Parathyroid adenoma (tissue), 2 donors: ENCODE measurements at regions not wholly inside any gene's neighbourhood (a gene's known extent, or its start where the extent isn't known, plus 50 kb on each side); places are given as distances from the start of the nearest gene placed in this dataset.
"Not testable (repeated sequence)": the region's sequence is repeated elsewhere in the genome, so short reads cannot be mapped to it uniquely, and the experiment has no call there.

Experiments used
- H2AFZ ChIP-seq: fragments of 300-600 bp; sonication (generic); one replicate; pipeline ENCODE4 v1.7.0; 2017; ENCODE audit warnings: antibody characterized with exemption, mild to moderate bottlenecking
- H3K27ac ChIP-seq: fragments of 300-600 bp; sonication (generic); one replicate; pipeline ENCODE4 v1.7.0; 2017
- H3K27me3 ChIP-seq: fragments of 300-600 bp; sonication (generic); one replicate; pipeline ENCODE4 v1.7.0; 2017; ENCODE audit warnings: low read length; ENCODE audit not compliant: control insufficient read depth, insufficient read depth
- H3K36me3 ChIP-seq: fragments of 300-600 bp; sonication (generic); one replicate; pipeline ENCODE4 v1.7.0; 2017; ENCODE audit warnings: low read length; ENCODE audit not compliant: control insufficient read depth, insufficient read depth
- H3K4me1 ChIP-seq: fragments of 300-600 bp; sonication (generic); one replicate; pipeline ENCODE4 v1.7.0; 2017; ENCODE audit warnings: control low read depth
- H3K4me2 ChIP-seq: fragments of 300-600 bp; sonication (generic); one replicate; pipeline ENCODE4 v1.7.0; 2017; ENCODE audit warnings: low read length
- H3K4me3 ChIP-seq: fragments of 300-600 bp; sonication (generic); one replicate; pipeline ENCODE4 v1.7.0; 2017; ENCODE audit warnings: low read depth, low read length
- H3K79me2 ChIP-seq: fragments of 300-600 bp; sonication (generic); one replicate; pipeline ENCODE4 v1.7.0; 2017; ENCODE audit warnings: control low read depth
- H3K9ac ChIP-seq: fragments of 300-600 bp; sonication (generic); one replicate; pipeline ENCODE4 v1.7.0; 2017; ENCODE audit warnings: mild to moderate bottlenecking
- H3K9me3 ChIP-seq: fragments of 300-600 bp; sonication (generic); one replicate; pipeline ENCODE4 v1.7.0; 2017; ENCODE audit warnings: low read length; ENCODE audit not compliant: control insufficient read depth
- TF ChIP-seq, protein P1 (sequence below): fragments of 300-600 bp; sonication (generic); IDR thresholded peaks from one replicate; pipeline ENCODE4 v1.7.0; 2017; ENCODE audit warnings: antibody characterized with exemption, mild to moderate bottlenecking
- donor health status: primary hyperparathyroidism.

DNA sequence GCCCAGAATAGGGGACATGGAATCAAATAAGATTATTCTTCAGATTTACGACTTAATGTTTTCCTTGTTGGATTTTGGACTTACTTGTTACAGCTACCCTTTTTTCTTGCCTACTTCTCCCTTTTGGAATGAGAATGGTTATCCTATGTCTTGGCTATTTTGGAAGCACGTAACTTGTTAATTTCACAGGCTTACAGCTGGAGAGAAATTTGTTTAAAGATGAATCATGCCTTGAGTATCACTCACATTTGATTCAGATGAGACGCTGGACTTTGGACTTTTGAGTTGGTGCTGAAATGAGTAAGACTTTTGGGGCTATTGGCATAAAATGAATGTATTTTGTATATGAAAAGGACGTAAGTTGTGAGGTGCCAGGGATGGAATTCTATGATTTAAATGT, 83.3 kb downstream of the SMPDL3A start:
- H3K4me3 ChIP-seq, result no peak overlapping the region
- H3K27ac ChIP-seq, result no peak overlapping the region
- TF ChIP-seq, protein P1, sequence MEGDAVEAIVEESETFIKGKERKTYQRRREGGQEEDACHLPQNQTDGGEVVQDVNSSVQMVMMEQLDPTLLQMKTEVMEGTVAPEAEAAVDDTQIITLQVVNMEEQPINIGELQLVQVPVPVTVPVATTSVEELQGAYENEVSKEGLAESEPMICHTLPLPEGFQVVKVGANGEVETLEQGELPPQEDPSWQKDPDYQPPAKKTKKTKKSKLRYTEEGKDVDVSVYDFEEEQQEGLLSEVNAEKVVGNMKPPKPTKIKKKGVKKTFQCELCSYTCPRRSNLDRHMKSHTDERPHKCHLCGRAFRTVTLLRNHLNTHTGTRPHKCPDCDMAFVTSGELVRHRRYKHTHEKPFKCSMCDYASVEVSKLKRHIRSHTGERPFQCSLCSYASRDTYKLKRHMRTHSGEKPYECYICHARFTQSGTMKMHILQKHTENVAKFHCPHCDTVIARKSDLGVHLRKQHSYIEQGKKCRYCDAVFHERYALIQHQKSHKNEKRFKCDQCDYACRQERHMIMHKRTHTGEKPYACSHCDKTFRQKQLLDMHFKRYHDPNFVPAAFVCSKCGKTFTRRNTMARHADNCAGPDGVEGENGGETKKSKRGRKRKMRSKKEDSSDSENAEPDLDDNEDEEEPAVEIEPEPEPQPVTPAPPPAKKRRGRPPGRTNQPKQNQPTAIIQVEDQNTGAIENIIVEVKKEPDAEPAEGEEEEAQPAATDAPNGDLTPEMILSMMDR, result no peak
- H3K79me2 ChIP-seq, result no peaks in the 10 kb centered on the region
- H3K9me3 ChIP-seq, result no peaks in the 10 kb centered on the region
- H3K9ac ChIP-seq, result no peak overlapping the region
- H3K27me3 ChIP-seq, result no peaks in the 10 kb centered on the region
- H3K4me1 ChIP-seq, result no peaks in the 10 kb centered on the region
- H3K4me2 ChIP-seq, result no peak overlapping the region
- no peaks in the 10 kb centered on the region for H3K36me3 ChIP-seq
- no peak overlapping the region for H2AFZ ChIP-seq

DNA sequence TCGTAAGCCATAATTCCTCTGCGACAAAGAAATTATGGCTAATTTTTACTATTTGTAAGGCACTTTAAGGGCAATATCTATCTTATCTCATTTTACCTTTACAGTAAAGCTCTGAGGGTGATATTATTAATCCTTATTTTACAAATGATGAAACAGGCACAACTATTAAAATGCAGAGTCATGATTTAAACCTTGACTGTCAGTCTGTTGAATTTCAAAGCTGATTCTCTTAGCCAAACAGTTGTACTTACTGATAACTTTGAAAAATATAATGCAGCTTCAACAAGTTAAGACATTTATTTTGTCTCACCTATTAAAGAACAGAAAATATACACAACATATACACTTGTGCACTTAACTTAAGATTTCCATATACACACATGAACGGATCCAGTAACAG, 88.2 kb downstream of the SMPDL3A start:
- Histone ChIP-seq H3K27me3 (no peaks in the 10 kb centered on the region), H3K9ac (no peak overlapping the region), H3K4me1 (no peaks in the 10 kb centered on the region), H3K9me3 (no peaks in the 10 kb centered on the region), H2AFZ (no peak overlapping the region), H3K27ac (no peak overlapping the region), H3K4me3 (no peak overlapping the region), H3K4me2 (no peak overlapping the region), H3K36me3 (no peaks in the 10 kb centered on the region), H3K79me2 (no peaks in the 10 kb centered on the region)
- TF ChIP-seq, protein P1, result no peak

DNA sequence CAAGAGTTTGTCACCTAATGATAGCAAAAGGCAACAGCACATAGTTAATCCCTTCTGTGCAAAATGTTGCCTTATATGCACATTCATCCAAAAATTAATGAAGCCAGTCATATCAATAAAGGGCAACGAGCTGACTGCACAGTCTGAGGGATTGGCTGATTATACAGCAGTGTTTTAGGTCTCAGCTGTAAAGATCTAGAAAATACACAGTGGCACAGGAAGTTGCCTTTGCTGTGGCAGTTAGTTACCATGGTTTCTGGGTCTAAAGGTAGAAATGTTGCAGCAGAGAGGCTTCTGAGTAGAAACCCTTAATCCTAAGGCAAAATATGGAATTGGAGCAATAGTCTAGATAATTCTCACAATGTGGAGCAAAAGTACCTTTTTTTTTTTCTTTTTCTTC, 89.7 kb downstream of the SMPDL3A start:
- no peaks in the 10 kb centered on the region for H3K27me3 ChIP-seq
- no peak overlapping the region for H3K9ac ChIP-seq
- TF ChIP-seq, protein P1, result no peak
- no peak overlapping the region for H3K4me2 ChIP-seq
- H3K79me2 ChIP-seq, result no peaks in the 10 kb centered on the region
- H3K4me3 ChIP-seq, result no peak overlapping the region
- H3K4me1 ChIP-seq, result no peaks in the 10 kb centered on the region
- no peaks in the 10 kb centered on the region for H3K9me3 ChIP-seq
- no peaks in the 10 kb centered on the region for H3K36me3 ChIP-seq
- H3K27ac ChIP-seq, result no peak overlapping the region
- no peak overlapping the region for H2AFZ ChIP-seq

DNA sequence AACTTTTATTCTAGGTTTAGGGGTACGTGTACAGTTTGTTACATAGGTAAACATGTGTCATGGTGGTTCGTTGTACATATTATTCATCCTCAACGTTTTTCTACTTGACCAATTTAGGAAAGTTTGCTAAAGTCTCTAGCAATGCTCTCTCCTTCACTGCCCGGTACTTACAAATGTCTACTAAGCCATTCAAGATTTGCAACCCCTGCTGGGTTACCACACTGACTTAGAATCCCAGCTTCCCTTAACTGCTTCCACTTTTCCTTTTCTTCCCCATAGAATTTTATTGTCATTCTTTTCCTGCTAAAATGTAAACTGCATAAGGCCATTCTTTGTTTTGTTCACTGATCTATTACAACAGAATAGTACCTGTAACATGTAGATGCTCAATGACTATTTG, 97.4 kb downstream of the SMPDL3A start:
- Histone ChIP-seq H3K79me2 (no peaks in the 10 kb centered on the region), H3K4me1 (no peaks in the 10 kb centered on the region), H3K4me2 (no peak overlapping the region), H3K9ac (no peak overlapping the region), H3K4me3 (no peak overlapping the region), H3K27me3 (no peaks in the 10 kb centered on the region), H3K9me3 (no peaks in the 10 kb centered on the region), H3K27ac (no peak overlapping the region), H3K36me3 (no peaks in the 10 kb centered on the region), H2AFZ (no peak overlapping the region)
- TF ChIP-seq, protein P1, result no peak

DNA sequence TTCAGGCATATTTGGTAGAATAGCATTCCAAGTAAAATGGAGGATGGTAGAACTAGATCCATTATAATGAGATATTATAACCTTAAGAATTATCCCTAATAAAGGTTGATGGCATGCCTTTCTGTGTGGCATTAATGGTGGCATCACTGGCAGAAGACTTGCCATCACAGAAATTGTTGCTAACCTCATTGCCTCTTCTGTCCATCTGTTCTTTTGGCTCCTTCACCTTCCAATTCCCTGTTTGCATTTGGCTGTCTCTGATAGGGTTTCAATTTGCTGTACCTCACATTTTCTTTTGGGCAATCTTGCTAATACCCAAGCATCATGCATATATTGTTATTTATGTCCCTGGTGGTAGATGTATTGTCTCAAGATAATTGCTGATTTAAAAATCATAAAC, 98.9 kb downstream of the SMPDL3A start:
- Histone ChIP-seq H3K27ac (no peak overlapping the region), H3K79me2 (no peaks in the 10 kb centered on the region), H3K4me3 (no peak overlapping the region), H3K4me2 (no peak overlapping the region), H2AFZ (no peak overlapping the region), H3K27me3 (no peaks in the 10 kb centered on the region), H3K4me1 (no peaks in the 10 kb centered on the region), H3K9ac (no peak overlapping the region), H3K36me3 (no peaks in the 10 kb centered on the region), H3K9me3 (no peaks in the 10 kb centered on the region)
- TF ChIP-seq, protein P1, result no peak

DNA sequence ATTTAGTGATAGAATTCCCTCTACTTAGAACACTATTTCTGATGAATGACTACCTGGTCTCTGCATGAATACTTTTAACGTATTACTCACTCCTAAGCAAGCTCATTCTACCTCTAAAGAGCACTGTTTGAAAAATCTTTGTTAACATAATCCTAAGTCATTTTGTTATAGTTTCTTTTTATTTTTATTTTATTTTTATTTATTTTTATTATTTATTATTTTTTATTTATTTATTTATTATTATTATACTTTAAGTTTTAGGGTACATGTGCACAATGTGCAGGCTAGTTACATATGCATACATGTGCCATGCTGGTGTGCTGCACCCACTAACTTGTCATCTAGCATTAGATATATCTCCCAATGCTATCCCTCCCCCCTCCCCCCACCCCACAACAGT, 99.6 kb downstream of the SMPDL3A start:
- not testable (repeated sequence) for H3K9ac ChIP-seq, H3K27me3 ChIP-seq, H3K9me3 ChIP-seq, H3K27ac ChIP-seq, H3K36me3 ChIP-seq, H2AFZ ChIP-seq, H3K4me1 ChIP-seq, H3K79me2 ChIP-seq, H3K4me3 ChIP-seq, H3K4me2 ChIP-seq
